ENCODE measurements at regions not wholly inside any gene's neighbourhood (a gene's known extent, or its start where the extent isn't known, plus 50 kb on each side); places are given as distances from the start of the nearest gene placed in this dataset.

DNA sequence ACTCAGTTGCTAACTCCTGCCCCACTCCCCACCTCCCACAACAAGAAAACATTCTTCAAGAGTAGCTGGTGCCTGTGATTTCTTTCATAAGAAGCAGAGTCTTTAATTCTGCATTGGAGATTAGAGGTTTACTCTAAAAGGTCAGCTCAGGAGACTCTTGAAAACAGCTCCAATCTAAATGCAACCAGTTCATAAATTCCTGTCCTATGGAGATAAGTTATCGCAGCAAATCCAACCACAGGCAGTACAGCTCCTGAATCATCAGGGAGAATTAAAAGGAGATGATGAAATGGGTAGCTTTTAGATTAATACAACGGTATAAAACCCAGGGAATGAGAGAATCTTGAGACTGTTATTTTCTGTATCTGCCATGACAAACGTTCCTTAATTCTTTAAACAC, 130.7 kb downstream of the SOCS6 start:
- H3K27ac ChIP-seq, result no peak overlapping the region
- Mint-ChIP-seq H3K9me3 (no peaks in the 10 kb centered on the region), H3K4me3 (no peak overlapping the region), H3K36me3 (no peaks in the 10 kb centered on the region), H3K27me3 (ENCODE audit: insufficient read depth, low read depth) (peaks cover 3% of the 10 kb centered on the region), H3K27ac (no peak overlapping the region), H3K4me1 (peaks cover 23% of the 10 kb centered on the region)
- no peaks in the 10 kb centered on the region for H4K20me1 ChIP-seq (ENCODE audit: low read depth)
- no peak for DNase-seq (ENCODE audit: low spot score)
- H3F3A ChIP-seq (ENCODE audit: low read depth), result peaks cover 10% of the 10 kb centered on the region
- no peaks in the 10 kb centered on the region for H3K36me3 ChIP-seq
- peak overlapping the region; percentile 6 for H2AFZ ChIP-seq (replicated peaks)
- H3K4me1 ChIP-seq, result peaks cover 27% of the 10 kb centered on the region
- H3K27me3 ChIP-seq, result no peaks in the 10 kb centered on the region
- no peaks in the 10 kb centered on the region for H3K79me2 ChIP-seq (ENCODE audit: low read depth)
- H3K9ac ChIP-seq, result no peak overlapping the region
- no peak for TF ChIP-seq EZH2 (IDR thresholded peaks at IDR 0.05)
- no peak overlapping the region for H3K4me2 ChIP-seq
- H3K4me3 ChIP-seq, result no peak overlapping the region
- no peaks in the 10 kb centered on the region for H3K9me3 ChIP-seq (ENCODE audit: low read depth)

DNA sequence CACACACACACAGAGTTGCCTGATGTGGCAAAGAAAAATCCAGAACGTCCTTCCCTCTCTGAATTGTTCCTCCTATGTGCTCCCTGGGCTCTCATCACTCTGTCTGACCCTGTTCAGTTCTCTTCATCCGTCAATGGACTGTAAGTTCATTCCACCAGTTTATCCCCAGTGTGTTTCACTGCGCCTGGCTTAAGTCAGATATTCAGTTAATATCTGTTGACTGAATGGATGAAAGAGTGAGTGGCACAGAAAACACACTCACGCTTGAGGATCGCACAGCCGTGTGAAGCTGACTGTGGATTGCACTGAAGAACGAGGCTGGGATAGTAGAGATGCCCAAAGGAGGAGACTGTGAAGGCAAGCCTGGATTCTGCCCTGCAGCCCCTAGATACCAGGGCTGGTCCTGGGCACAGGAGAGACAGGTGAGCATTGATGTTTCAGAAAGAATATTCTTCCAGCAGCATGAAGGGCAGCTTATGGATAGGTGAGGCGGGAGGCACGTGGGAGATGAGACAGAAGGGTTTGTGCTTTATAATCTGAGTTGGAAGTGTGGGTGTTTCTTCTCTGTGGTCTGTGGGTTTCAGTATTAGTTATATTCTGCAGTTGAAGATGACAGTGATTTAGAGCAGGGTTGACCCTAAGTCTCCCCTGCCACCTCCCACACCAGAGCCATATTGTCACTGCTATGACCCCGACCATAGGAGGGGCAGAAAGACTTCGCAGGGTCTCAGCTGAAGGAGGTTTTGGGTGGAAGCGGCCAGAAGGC, 129.9 kb downstream of the SOCS6 start:
- H3K9me3 ChIP-seq (ENCODE audit: low read depth), result no peaks in the 10 kb centered on the region
- no peak overlapping the region for H3K27ac ChIP-seq
- peaks cover 2% of the 10 kb centered on the region for H3F3A ChIP-seq (ENCODE audit: low read depth)
- Mint-ChIP-seq H3K27me3 (ENCODE audit: insufficient read depth, low read depth) (peaks cover 3% of the 10 kb centered on the region), H3K36me3 (no peaks in the 10 kb centered on the region), H3K4me3 (no peak overlapping the region), H3K27ac (no peak overlapping the region), H3K4me1 (peaks cover 20% of the 10 kb centered on the region), H3K9me3 (no peaks in the 10 kb centered on the region)
- peaks cover 19% of the 10 kb centered on the region for H3K4me1 ChIP-seq
- H4K20me1 ChIP-seq (ENCODE audit: low read depth), result no peaks in the 10 kb centered on the region
- no peaks in the 10 kb centered on the region for H3K36me3 ChIP-seq
- no peaks in the 10 kb centered on the region for H3K27me3 ChIP-seq
- H3K4me2 ChIP-seq, result no peak overlapping the region
- no peak for DNase-seq (ENCODE audit: low spot score)
- TF ChIP-seq EZH2 (IDR thresholded peaks at IDR 0.05), result no peak
- TF ChIP-seq, protein P1, sequence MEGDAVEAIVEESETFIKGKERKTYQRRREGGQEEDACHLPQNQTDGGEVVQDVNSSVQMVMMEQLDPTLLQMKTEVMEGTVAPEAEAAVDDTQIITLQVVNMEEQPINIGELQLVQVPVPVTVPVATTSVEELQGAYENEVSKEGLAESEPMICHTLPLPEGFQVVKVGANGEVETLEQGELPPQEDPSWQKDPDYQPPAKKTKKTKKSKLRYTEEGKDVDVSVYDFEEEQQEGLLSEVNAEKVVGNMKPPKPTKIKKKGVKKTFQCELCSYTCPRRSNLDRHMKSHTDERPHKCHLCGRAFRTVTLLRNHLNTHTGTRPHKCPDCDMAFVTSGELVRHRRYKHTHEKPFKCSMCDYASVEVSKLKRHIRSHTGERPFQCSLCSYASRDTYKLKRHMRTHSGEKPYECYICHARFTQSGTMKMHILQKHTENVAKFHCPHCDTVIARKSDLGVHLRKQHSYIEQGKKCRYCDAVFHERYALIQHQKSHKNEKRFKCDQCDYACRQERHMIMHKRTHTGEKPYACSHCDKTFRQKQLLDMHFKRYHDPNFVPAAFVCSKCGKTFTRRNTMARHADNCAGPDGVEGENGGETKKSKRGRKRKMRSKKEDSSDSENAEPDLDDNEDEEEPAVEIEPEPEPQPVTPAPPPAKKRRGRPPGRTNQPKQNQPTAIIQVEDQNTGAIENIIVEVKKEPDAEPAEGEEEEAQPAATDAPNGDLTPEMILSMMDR (IDR thresholded peaks at IDR 0.05), result no peak
- TF ChIP-seq EZH2phosphoT487 (IDR thresholded peaks at IDR 0.05), result no peak
- H2AFZ ChIP-seq (replicated peaks), result no peak overlapping the region
- no peaks in the 10 kb centered on the region for H3K79me2 ChIP-seq (ENCODE audit: low read depth)
- H3K9ac ChIP-seq, result no peak overlapping the region
- no peak overlapping the region for H3K4me3 ChIP-seq

DNA sequence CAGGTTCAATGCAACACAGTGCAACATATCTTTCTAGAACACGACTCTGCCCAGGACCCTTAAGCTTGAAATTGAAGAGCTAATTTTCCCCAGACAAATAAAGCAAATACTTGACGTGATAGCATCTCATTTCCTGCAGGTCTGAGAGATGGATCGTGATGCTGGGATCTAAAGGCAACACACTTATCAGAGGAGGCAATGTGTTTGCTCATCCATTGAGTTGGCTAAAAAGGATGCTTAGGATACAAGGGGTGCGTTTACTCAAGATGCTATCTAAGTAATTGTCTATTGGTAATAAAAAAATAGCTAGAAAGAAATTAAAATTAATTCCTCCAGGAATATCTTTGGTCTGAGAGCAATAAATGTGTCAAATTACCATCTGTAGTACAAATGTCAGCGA, 129.0 kb downstream of the SOCS6 start:
- Histone ChIP-seq H4K20me1 (ENCODE audit: low read depth) (no peaks in the 10 kb centered on the region), H3K27me3 (no peaks in the 10 kb centered on the region), H2AFZ (replicated peaks) (no peak overlapping the region), H3K4me2 (no peak overlapping the region), H3K27ac (no peak overlapping the region), H3K4me3 (no peak overlapping the region), H3K36me3 (no peaks in the 10 kb centered on the region), H3K9ac (no peak overlapping the region), H3F3A (ENCODE audit: low read depth) (no peaks in the 10 kb centered on the region), H3K9me3 (ENCODE audit: low read depth) (no peaks in the 10 kb centered on the region), H3K79me2 (ENCODE audit: low read depth) (no peaks in the 10 kb centered on the region), H3K4me1 (peaks cover 10% of the 10 kb centered on the region)
- DNase-seq (ENCODE audit: low spot score), result no peak
- no peak overlapping the region for H3K27ac Mint-ChIP-seq
- TF ChIP-seq EZH2 (IDR thresholded peaks at IDR 0.05) (no peak), EZH2phosphoT487 (IDR thresholded peaks at IDR 0.05) (no peak)
- TF ChIP-seq, protein P1 (IDR thresholded peaks at IDR 0.05), result no peak
- H3K27me3 Mint-ChIP-seq (ENCODE audit: insufficient read depth, low read depth), result peaks cover 3% of the 10 kb centered on the region
- H3K4me1 Mint-ChIP-seq, result peaks cover 12% of the 10 kb centered on the region
- no peaks in the 10 kb centered on the region for H3K9me3 Mint-ChIP-seq
- no peak overlapping the region for H3K4me3 Mint-ChIP-seq
- H3K36me3 Mint-ChIP-seq, result no peaks in the 10 kb centered on the region

DNA sequence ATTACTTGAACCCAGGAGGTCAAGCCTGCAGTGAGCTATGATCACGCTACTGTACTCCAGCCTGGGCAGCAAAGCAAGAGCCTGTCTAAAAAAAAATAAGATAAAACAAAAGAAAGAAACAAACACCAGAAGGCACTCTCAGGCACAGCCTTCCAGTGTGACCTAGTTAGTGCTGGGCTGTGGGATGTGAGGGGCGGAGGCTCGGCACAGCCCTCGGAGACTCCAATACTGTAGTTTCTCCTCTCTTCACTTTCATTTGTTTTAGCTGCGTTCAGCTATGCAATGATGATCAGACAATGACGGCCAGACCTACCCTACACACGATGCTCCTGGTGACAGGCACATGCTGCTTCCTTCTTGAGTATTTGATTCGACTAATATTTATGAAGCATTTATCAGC, 127.7 kb downstream of the SOCS6 start:
- Mint-ChIP-seq H3K4me1 (peaks cover 2% of the 10 kb centered on the region), H3K4me3 (no peak overlapping the region), H3K27ac (no peak overlapping the region), H3K9me3 (no peaks in the 10 kb centered on the region), H3K27me3 (ENCODE audit: insufficient read depth, low read depth) (no peaks in the 10 kb centered on the region), H3K36me3 (no peaks in the 10 kb centered on the region)
- no peak overlapping the region for H3K4me2 ChIP-seq
- no peaks in the 10 kb centered on the region for H3K36me3 ChIP-seq
- H2AFZ ChIP-seq (replicated peaks), result no peak overlapping the region
- H3K4me3 ChIP-seq, result no peak overlapping the region
- H3K27me3 ChIP-seq, result no peaks in the 10 kb centered on the region
- no peaks in the 10 kb centered on the region for H3K79me2 ChIP-seq (ENCODE audit: low read depth)
- H3F3A ChIP-seq (ENCODE audit: low read depth), result no peaks in the 10 kb centered on the region
- H3K9me3 ChIP-seq (ENCODE audit: low read depth), result no peaks in the 10 kb centered on the region
- H3K4me1 ChIP-seq, result no peaks in the 10 kb centered on the region
- no peak for TF ChIP-seq EZH2phosphoT487 (IDR thresholded peaks at IDR 0.05)
- no peak for TF ChIP-seq EZH2 (IDR thresholded peaks at IDR 0.05)
- TF ChIP-seq, protein P1 (IDR thresholded peaks at IDR 0.05), result no peak
- DNase-seq (ENCODE audit: low spot score), result no peak
- H4K20me1 ChIP-seq (ENCODE audit: low read depth), result no peaks in the 10 kb centered on the region
- H3K27ac ChIP-seq, result no peak overlapping the region
- H3K9ac ChIP-seq, result no peak overlapping the region
